ENCODE measurements at regions not wholly inside any gene's neighbourhood (a gene's known extent, or its start where the extent isn't known, plus 50 kb on each side); places are given as distances from the start of the nearest gene placed in this dataset.

- Histone ChIP-seq H3K4ac (ENCODE audit: low read depth, low read length) (no peak overlapping the region), H2BK5ac (ENCODE audit: insufficient read length, low read length) (no peak overlapping the region), H4K91ac (ENCODE audit: insufficient read length, low read depth, low read length) (no peak overlapping the region), H2BK15ac (ENCODE audit: low read depth, low read length) (no peak overlapping the region), H2AFZ (ENCODE audit: low read length) (no peak overlapping the region), H2BK12ac (ENCODE audit: insufficient read length, low read depth, low read length) (no peak overlapping the region), H3K23ac (ENCODE audit: insufficient read length, low read depth, low read length) (no peak overlapping the region), H4K20me1 (ENCODE audit: control insufficient read depth, insufficient read depth, insufficient read length) (no peaks in the 10 kb centered on the region), H3K4me1 (ENCODE audit: insufficient read depth, low read length) (no peaks in the 10 kb centered on the region), H2AK5ac (ENCODE audit: insufficient read length, low read length) (no peak overlapping the region), H3K79me2 (ENCODE audit: insufficient read depth, low read length) (no peaks in the 10 kb centered on the region), H3T11ph (ENCODE audit: low read length) (no peak overlapping the region), H3K4me2 (ENCODE audit: insufficient read depth, insufficient read length, low read length) (no peak overlapping the region), H2BK20ac (ENCODE audit: low read depth, low read length, poor library complexity, severe bottlenecking) (no peak overlapping the region), H3K79me1 (ENCODE audit: insufficient read depth, low read depth, low read length, poor library complexity, severe bottlenecking) (no peaks in the 10 kb centered on the region), H3K9me3 (ENCODE audit: control insufficient read depth, low read depth, low read length) (no peaks in the 10 kb centered on the region), H3K14ac (ENCODE audit: insufficient read depth, low read length) (no peak overlapping the region), H3K23me2 (ENCODE audit: insufficient read length, low read depth, low read length, poor library complexity, severe bottlenecking) (no peaks in the 10 kb centered on the region), H2BK120ac (ENCODE audit: low read depth, low read length, poor library complexity, severe bottlenecking) (no peak overlapping the region), H3K18ac (ENCODE audit: insufficient read length, low read depth, low read length) (no peak overlapping the region), H4K5ac (ENCODE audit: insufficient read length, low read depth, low read length) (no peak overlapping the region), H4K8ac (replicated peaks; ENCODE audit: insufficient read length, low read depth, low read length) (no peak overlapping the region), H3K27ac (ENCODE audit: insufficient read length, low read depth, low read length) (no peak overlapping the region), H3K9ac (ENCODE audit: extremely low read depth, insufficient read length, low read length) (no peak overlapping the region), H3K56ac (ENCODE audit: insufficient read length, low read depth, low read length) (no peak overlapping the region), H3K27me3 (ENCODE audit: insufficient read depth, low read length) (no peaks in the 10 kb centered on the region)
- no CpG with 5 or more reads among the region's 9 CpGs for WGBS (ENCODE audit: extremely low coverage, insufficient read length, low lambda C conversion rate)
- H3K4me1 Mint-ChIP-seq = peaks cover 3 to 12% of the 10 kb centered on the region in 2 experiments; a peak in 3 of 4 replicates
- DNase-seq = no peak
- H3K27me3 Mint-ChIP-seq (ENCODE audit: low read depth) = no peaks in the 10 kb centered on the region; the same call in 1 of the 2 replicates
- H3K27ac Mint-ChIP-seq = no peak overlapping the region
- H3K36me3 Mint-ChIP-seq (ENCODE audit: insufficient read depth in 1 of 3, low read depth in 3 of 3) = no peaks in the 10 kb centered on the region; a peak in 1 of 7 replicates
- no peak overlapping the region for H3K4me3 Mint-ChIP-seq
- no peaks in the 10 kb centered on the region for H3K9me3 Mint-ChIP-seq
- TF ChIP-seq, protein P1, sequence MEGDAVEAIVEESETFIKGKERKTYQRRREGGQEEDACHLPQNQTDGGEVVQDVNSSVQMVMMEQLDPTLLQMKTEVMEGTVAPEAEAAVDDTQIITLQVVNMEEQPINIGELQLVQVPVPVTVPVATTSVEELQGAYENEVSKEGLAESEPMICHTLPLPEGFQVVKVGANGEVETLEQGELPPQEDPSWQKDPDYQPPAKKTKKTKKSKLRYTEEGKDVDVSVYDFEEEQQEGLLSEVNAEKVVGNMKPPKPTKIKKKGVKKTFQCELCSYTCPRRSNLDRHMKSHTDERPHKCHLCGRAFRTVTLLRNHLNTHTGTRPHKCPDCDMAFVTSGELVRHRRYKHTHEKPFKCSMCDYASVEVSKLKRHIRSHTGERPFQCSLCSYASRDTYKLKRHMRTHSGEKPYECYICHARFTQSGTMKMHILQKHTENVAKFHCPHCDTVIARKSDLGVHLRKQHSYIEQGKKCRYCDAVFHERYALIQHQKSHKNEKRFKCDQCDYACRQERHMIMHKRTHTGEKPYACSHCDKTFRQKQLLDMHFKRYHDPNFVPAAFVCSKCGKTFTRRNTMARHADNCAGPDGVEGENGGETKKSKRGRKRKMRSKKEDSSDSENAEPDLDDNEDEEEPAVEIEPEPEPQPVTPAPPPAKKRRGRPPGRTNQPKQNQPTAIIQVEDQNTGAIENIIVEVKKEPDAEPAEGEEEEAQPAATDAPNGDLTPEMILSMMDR (conservative IDR thresholded peaks at IDR 0.05) = no peak
Observed at GRCh38 chr12:107602446-107602845, 83.2 kb upstream of the PWP1 start.

Data from H9 (cell line).